K562 (cell line): ENCODE measurements at regions not wholly inside any gene's neighbourhood (a gene's known extent, or its start where the extent isn't known, plus 50 kb on each side); places are given as distances from the start of the nearest gene placed in this dataset.

ENCODE experiments used
- E2F6 ChIP-seq, 2 experiments: IDR thresholded peaks; 2 replicates each; pipeline ENCODE4 v1.6.1; 2011; ENCODE audit warnings: borderline replicate concordance in 1 of 2, control low read depth in 1 of 2, low read depth in 1 of 2, low read length in 1 of 2, mild to moderate bottlenecking in 1 of 2, mixed read lengths in 1 of 2, moderate library complexity in 1 of 2; ENCODE audit not compliant: insufficient read depth in 1 of 2, insufficient read length in 1 of 2, poor library complexity in 1 of 2, severe bottlenecking in 1 of 2; ENCODE audit errors: extremely low read depth in 1 of 2
- EGR1 ChIP-seq: fragments of 450-650 bp; conservative IDR thresholded peaks from 2 replicates; pipeline ENCODE4 v1.6.1; 2017; ENCODE audit warnings: mild to moderate bottlenecking
- ELF4 ChIP-seq: fragments of 450-650 bp; formaldehyde crosslinking; IDR thresholded peaks from 2 replicates; pipeline ENCODE4 v1.4.0; 2022; ENCODE audit warnings: missing genetic modification characterization
- EP300 ChIP-seq: IDR thresholded peaks from 2 replicates; pipeline ENCODE4 v1.6.1; 2012; ENCODE audit warnings: low read length, improper control_type of control experiment
- EZH2 ChIP-seq: IDR thresholded peaks from 2 replicates; pipeline ENCODE4 v1.6.1; 2012; ENCODE audit warnings: low read depth, mild to moderate bottlenecking, inconsistent platforms, low read length, borderline replicate concordance
- JUND ChIP-seq, 2 experiments: IDR thresholded peaks; 2 replicates in 1 of 2; 3 replicates in 1 of 2; pipeline ENCODE4 v1.6.1; 2011; ENCODE audit warnings: borderline replicate concordance in 2 of 2, low read depth in 2 of 2, low read length in 2 of 2, improper control_type of control experiment in 1 of 2, missing biosample characterization in 1 of 2, missing genetic modification characterization in 1 of 2, missing genetic modification reagents in 1 of 2
- POLR2A ChIP-seq: fragments of 450-650 bp; conservative IDR thresholded peaks from 2 replicates; pipeline ENCODE4 v1.6.1; 2016
- RBM14 ChIP-seq: fragments of 200-400 bp; formaldehyde crosslinking; IDR thresholded peaks from 2 replicates; pipeline ENCODE4 v1.6.1; 2018; ENCODE audit warnings: low read depth, mild to moderate bottlenecking, low read length, moderate library complexity, borderline replicate concordance; ENCODE audit not compliant: insufficient read depth
- ZNF384 ChIP-seq: IDR thresholded peaks from 2 replicates; pipeline ENCODE4 v1.6.1; 2012; ENCODE audit warnings: low read depth, low read length, improper control_type of control experiment
- ZNF76 ChIP-seq: fragments of 250-450 bp; sonication (Bioruptor Pico); IDR thresholded peaks from 2 replicates; pipeline ENCODE4 v1.4.0; 2020; ENCODE audit warnings: mild to moderate bottlenecking, moderate library complexity, borderline replicate concordance
- TF ChIP-seq, protein P1 (sequence below): fragments of 250-450 bp; sonication (Bioruptor Pico); IDR thresholded peaks from 2 replicates; pipeline ENCODE4 v1.8.0; 2021; ENCODE audit warnings: moderate library complexity, mild to moderate bottlenecking, inconsistent platforms
- TF ChIP-seq, protein P2 (sequence below), 3 experiments: IDR thresholded peaks in 2 of 3; conservative IDR thresholded peaks in 1 of 3; 2 replicates each; pipeline ENCODE4 v1.5.1; 2011 to 2012; ENCODE audit warnings: low read length in 3 of 3, mild to moderate bottlenecking in 3 of 3, control low read depth in 2 of 3, improper control_type of control experiment in 1 of 3, inconsistent platforms in 1 of 3, low read depth in 1 of 3, mixed read lengths in 1 of 3, moderate library complexity in 1 of 3; ENCODE audit not compliant: insufficient read depth in 2 of 3

- TF ChIP-seq JUND (IDR thresholded peaks at IDR 0.05; ENCODE audit: borderline replicate concordance, low read depth, low read length) (no peak), JUND (tag; IDR thresholded peaks at IDR 0.05; ENCODE audit: borderline replicate concordance, low read depth, low read length) (no peak), EZH2 (no peak), ELF4 (CRISPR knock-in tag) (no peak), EGR1 (no peak), ZNF384 (no peak), RBM14 (no peak), ZNF76 (no peak), EP300 (no peak), POLR2A (no peak), E2F6 (IDR thresholded peaks at IDR 0.05; ENCODE audit: borderline replicate concordance in 1 of 2, extremely low read depth in 1 of 2, insufficient read depth in 1 of 2, insufficient read length in 1 of 2, low read depth in 1 of 2, low read length in 1 of 2, poor library complexity in 1 of 2, severe bottlenecking in 1 of 2) (no peak)
- TF ChIP-seq, protein P1, sequence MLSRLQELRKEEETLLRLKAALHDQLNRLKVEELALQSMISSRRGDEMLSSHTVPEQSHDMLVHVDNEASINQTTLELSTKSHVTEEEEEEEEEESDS (CRISPR knock-in tag): no peak
- TF ChIP-seq, protein P2, sequence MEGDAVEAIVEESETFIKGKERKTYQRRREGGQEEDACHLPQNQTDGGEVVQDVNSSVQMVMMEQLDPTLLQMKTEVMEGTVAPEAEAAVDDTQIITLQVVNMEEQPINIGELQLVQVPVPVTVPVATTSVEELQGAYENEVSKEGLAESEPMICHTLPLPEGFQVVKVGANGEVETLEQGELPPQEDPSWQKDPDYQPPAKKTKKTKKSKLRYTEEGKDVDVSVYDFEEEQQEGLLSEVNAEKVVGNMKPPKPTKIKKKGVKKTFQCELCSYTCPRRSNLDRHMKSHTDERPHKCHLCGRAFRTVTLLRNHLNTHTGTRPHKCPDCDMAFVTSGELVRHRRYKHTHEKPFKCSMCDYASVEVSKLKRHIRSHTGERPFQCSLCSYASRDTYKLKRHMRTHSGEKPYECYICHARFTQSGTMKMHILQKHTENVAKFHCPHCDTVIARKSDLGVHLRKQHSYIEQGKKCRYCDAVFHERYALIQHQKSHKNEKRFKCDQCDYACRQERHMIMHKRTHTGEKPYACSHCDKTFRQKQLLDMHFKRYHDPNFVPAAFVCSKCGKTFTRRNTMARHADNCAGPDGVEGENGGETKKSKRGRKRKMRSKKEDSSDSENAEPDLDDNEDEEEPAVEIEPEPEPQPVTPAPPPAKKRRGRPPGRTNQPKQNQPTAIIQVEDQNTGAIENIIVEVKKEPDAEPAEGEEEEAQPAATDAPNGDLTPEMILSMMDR (IDR thresholded peaks at IDR 0.05 in 2 of 3, conservative IDR thresholded peaks at IDR 0.05 in 1 of 3; ENCODE audit: insufficient read depth in 2 of 3, low read depth in 1 of 3, low read length in 3 of 3): no peak
These were observed 71.5 kb upstream of the TNR start for GRCh38 chr1:175814885-175815284.
